ACHN (cell line): ENCODE measurements at regions not wholly inside any gene's neighbourhood (a gene's known extent, or its start where the extent isn't known, plus 50 kb on each side); places are given as distances from the start of the nearest gene placed in this dataset.

Experiments
- DNase-seq: peaks from one replicate; pipeline ENCODE4 v3.0.0-alpha.2; 2015
- in situ Hi-C: cut with HindIII; loops from 2 replicates; pipeline ENCODE4 v1.10.0; 2017; ENCODE audit warnings: low sequenced_read_pairs, low pct_ligation_motif_present, low pct_unique_long_range_greater_than_20kb

- DNase-seq, result no peak
- in situ Hi-C loops, result no loop called here
Measured at GRCh38 chr3:13251166-13251903, 168.8 kb downstream of the NUP210 start.

GRCh38 chr3:13249664-13250390, 170.3 kb downstream of the NUP210 start:
- in situ Hi-C loops, result no loop called here
- DNase-seq, result no peak

GRCh38 chr3:13248640-13249039, 171.5 kb downstream of the NUP210 start:
- DNase-seq, result no peak
- in situ Hi-C loops, result no loop called here

GRCh38 chr3:13245615-13245978, 172.4 kb upstream of the IQSEC1 start:
- in situ Hi-C loops, result no loop called here
- DNase-seq, result no peak

GRCh38 chr3:13243586-13243985, 170.4 kb upstream of the IQSEC1 start:
- in situ Hi-C loops, result no loop called here
- no peak for DNase-seq

- in situ Hi-C loops, result no loop called here
- no peak for DNase-seq
Measured at GRCh38 chr3:13242364-13242737, 169.1 kb upstream of the IQSEC1 start.

- in situ Hi-C loops, result no loop called here
- no peak for DNase-seq
Measured at GRCh38 chr3:13241621-13242363, 168.6 kb upstream of the IQSEC1 start.

- DNase-seq, result no peak
- in situ Hi-C loops, result no loop called here
Measured at GRCh38 chr3:13240928-13241618, 167.8 kb upstream of the IQSEC1 start.

GRCh38 chr3:13239467-13239760, 166.2 kb upstream of the IQSEC1 start:
- in situ Hi-C loops, result no loop called here

GRCh38 chr3:13238687-13239466, 165.6 kb upstream of the IQSEC1 start:
- in situ Hi-C loops, result no loop called here
- no peak for DNase-seq

More at GRCh38 chr3:13239467-13239760, 166.2 kb upstream of the IQSEC1 start:
- no peak for DNase-seq

GRCh38 chr3:13237776-13238490, 164.7 kb upstream of the IQSEC1 start:
- no peak for DNase-seq
- in situ Hi-C loops, result no loop called here

GRCh38 chr3:13236557-13237173, 163.4 kb upstream of the IQSEC1 start:
- no peak for DNase-seq
- in situ Hi-C loops, result no loop called here

GRCh38 chr3:13235897-13236296, 162.7 kb upstream of the IQSEC1 start:
- no peak for DNase-seq
- in situ Hi-C loops, result no loop called here

- DNase-seq, result no peak
- in situ Hi-C loops, result no loop called here
Measured at GRCh38 chr3:13235079-13235478, 161.8 kb upstream of the IQSEC1 start.

GRCh38 chr3:13234666-13235065, 161.4 kb upstream of the IQSEC1 start:
- no peak for DNase-seq
- in situ Hi-C loops, result no loop called here

- DNase-seq, result no peak
- in situ Hi-C loops, result no loop called here
Measured at GRCh38 chr3:13233487-13234485, 160.6 kb upstream of the IQSEC1 start.
